K562 (cell line): ENCODE measurements at regions not wholly inside any gene's neighbourhood (a gene's known extent, or its start where the extent isn't known, plus 50 kb on each side); places are given as distances from the start of the nearest gene placed in this dataset.

ENCODE experiments used
- EGR1 ChIP-seq: fragments of 450-650 bp; conservative IDR thresholded peaks from 2 replicates; pipeline ENCODE4 v1.6.1; 2017; ENCODE audit warnings: mild to moderate bottlenecking
- ERF ChIP-seq: fragments of 450-650 bp; formaldehyde crosslinking; IDR thresholded peaks from 2 replicates; pipeline ENCODE4 v1.4.0; 2020; ENCODE audit warnings: mild to moderate bottlenecking, mixed read lengths
- MAFF ChIP-seq: IDR thresholded peaks from 2 replicates; pipeline ENCODE4 v1.6.1; 2012; ENCODE audit warnings: low read length, improper control_type of control experiment
- XRCC3 ChIP-seq: fragments of 450-650 bp; IDR thresholded peaks from 2 replicates; pipeline ENCODE4 v1.6.1; 2017; ENCODE audit warnings: mild to moderate bottlenecking, moderate library complexity
- ZNF668 ChIP-seq: fragments of 250-450 bp; sonication (Bioruptor Pico); IDR thresholded peaks from 2 replicates; pipeline ENCODE4 v1.8.0; 2022; ENCODE audit warnings: mild to moderate bottlenecking, inconsistent platforms
- TF ChIP-seq, protein P1 (sequence below): fragments of 250-450 bp; sonication (Bioruptor Pico); IDR thresholded peaks from 2 replicates; pipeline ENCODE4 v1.4.0; 2020

DNA sequence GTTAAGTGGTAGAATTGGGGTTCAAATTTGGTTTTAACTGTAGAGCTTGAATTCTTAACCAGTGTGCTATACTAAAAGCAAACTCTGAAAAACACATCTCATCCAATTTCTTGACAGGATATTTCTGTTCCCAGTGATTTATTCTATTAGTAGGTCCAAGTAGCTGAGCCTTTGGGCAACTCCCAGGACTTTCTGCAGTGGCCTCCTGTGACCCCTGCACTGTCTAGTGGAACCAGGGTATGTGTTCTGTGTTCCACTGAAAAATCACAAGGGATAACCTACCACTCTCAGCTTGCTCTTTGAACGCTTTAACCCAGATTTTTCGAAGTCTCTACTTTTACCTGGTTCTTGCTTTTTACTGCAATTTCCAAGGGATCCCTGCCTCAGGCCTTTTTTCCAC, 58.0 kb upstream of the SCOC start:
- TF ChIP-seq MAFF: no peak
- no peak for TF ChIP-seq EGR1
- no peak for TF ChIP-seq ERF (CRISPR knock-in tag)
- TF ChIP-seq, protein P1, sequence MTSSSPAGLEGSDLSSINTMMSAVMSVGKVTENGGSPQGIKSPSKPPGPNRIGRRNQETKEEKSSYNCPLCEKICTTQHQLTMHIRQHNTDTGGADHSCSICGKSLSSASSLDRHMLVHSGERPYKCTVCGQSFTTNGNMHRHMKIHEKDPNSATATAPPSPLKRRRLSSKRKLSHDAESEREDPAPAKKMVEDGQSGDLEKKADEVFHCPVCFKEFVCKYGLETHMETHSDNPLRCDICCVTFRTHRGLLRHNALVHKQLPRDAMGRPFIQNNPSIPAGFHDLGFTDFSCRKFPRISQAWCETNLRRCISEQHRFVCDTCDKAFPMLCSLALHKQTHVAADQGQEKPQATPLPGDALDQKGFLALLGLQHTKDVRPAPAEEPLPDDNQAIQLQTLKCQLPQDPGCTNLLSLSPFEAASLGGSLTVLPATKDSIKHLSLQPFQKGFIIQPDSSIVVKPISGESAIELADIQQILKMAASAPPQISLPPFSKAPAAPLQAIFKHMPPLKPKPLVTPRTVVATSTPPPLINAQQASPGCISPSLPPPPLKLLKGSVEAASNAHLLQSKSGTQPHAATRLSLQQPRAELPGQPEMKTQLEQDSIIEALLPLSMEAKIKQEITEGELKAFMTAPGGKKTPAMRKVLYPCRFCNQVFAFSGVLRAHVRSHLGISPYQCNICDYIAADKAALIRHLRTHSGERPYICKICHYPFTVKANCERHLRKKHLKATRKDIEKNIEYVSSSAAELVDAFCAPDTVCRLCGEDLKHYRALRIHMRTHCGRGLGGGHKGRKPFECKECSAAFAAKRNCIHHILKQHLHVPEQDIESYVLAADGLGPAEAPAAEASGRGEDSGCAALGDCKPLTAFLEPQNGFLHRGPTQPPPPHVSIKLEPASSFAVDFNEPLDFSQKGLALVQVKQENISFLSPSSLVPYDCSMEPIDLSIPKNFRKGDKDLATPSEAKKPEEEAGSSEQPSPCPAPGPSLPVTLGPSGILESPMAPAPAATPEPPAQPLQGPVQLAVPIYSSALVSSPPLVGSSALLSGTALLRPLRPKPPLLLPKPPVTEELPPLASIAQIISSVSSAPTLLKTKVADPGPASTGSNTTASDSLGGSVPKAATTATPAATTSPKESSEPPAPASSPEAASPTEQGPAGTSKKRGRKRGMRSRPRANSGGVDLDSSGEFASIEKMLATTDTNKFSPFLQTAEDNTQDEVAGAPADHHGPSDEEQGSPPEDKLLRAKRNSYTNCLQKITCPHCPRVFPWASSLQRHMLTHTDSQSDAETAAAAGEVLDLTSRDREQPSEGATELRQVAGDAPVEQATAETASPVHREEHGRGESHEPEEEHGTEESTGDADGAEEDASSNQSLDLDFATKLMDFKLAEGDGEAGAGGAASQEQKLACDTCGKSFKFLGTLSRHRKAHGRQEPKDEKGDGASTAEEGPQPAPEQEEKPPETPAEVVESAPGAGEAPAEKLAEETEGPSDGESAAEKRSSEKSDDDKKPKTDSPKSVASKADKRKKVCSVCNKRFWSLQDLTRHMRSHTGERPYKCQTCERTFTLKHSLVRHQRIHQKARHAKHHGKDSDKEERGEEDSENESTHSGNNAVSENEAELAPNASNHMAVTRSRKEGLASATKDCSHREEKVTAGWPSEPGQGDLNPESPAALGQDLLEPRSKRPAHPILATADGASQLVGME (CRISPR knock-in tag): no peak
- no peak for TF ChIP-seq XRCC3
- no peak for TF ChIP-seq ZNF668 (CRISPR knock-in tag)
